ENCODE measurements at regions not wholly inside any gene's neighbourhood (a gene's known extent, or its start where the extent isn't known, plus 50 kb on each side); places are given as distances from the start of the nearest gene placed in this dataset.

DNA sequence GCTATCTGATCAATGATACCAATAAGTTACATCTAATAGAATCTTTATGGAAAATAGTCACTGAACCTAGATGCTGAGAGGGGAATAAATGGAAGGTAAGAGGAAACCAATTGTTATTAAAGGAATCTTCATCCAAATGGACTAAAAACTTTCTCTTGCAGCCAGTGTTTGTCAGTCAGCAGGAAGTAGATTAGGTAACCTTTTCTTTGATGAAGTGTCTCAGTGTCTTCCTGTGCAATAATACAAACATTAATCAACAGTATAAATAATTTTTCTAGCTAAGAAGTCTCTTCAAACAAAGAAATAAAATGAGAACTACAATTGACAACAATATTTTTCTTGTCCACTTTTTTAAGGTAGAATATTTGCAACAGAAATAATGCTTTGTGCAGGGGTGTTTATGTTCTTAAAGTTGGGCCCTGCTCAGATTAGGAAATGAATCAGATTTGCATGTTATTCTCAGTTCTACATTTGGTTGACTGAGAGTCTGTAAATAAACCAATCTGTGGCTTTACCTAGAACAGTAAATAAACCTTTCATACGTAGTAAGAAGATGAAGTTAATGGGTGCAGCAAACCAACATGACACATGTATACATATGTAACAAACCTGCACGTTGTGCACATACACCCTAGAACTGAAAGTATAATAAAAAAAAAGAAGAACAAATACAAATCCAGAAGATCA is 391.4 kb downstream of the MRPL39 start:
- Histone ChIP-seq H3K27me3 (ENCODE audit: insufficient read depth) (no peaks in the 10 kb centered on the region), H3K79me2 (replicated peaks; ENCODE audit: insufficient read depth) (no peaks in the 10 kb centered on the region), H3K4me2 (no peak overlapping the region), H4K20me1 (replicated peaks; ENCODE audit: insufficient read depth) (no peaks in the 10 kb centered on the region), H3K27ac (ENCODE audit: low read depth) (no peak overlapping the region), H3K36me3 (ENCODE audit: insufficient read depth) (no peaks in the 10 kb centered on the region), H3K9me2 (ENCODE audit: insufficient read depth) (0 out of 2 replicates have a peak, but pooled peaks cover 6% of the 10 kb centered on the region), H3K4me1 (ENCODE audit: insufficient read depth) (no peaks in the 10 kb centered on the region), H3F3A (replicated peaks; ENCODE audit: low read depth) (no peaks in the 10 kb centered on the region), H3K4me3 (no peak overlapping the region), H2AFZ (no peak overlapping the region)
- no peak for ATAC-seq
- Mint-ChIP-seq H3K4me3 (no peak overlapping the region), H3K27me3 (ENCODE audit: insufficient read depth, low read depth, poor library complexity) (no peaks in the 10 kb centered on the region), H3K4me1 (no peaks in the 10 kb centered on the region), H3K27ac (no peak overlapping the region), H3K36me3 (ENCODE audit: low read depth) (peaks cover 10% of the 10 kb centered on the region; the same call in 1 of the 3 replicates), H3K9me3 (peaks cover 51% of the 10 kb centered on the region)
- no peak for DNase-seq (ENCODE audit: low spot score)
- TF ChIP-seq STAT1 (IDR thresholded peaks at IDR 0.05; ENCODE audit: unreplicated experiment): no peak
- no peak for TF ChIP-seq EZH2 (IDR thresholded peaks at IDR 0.05; ENCODE audit: low read depth, unreplicated experiment)
- TF ChIP-seq, protein P1, sequence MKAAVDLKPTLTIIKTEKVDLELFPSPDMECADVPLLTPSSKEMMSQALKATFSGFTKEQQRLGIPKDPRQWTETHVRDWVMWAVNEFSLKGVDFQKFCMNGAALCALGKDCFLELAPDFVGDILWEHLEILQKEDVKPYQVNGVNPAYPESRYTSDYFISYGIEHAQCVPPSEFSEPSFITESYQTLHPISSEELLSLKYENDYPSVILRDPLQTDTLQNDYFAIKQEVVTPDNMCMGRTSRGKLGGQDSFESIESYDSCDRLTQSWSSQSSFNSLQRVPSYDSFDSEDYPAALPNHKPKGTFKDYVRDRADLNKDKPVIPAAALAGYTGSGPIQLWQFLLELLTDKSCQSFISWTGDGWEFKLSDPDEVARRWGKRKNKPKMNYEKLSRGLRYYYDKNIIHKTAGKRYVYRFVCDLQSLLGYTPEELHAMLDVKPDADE (IDR thresholded peaks at IDR 0.05): no peak
- TF ChIP-seq JUNB (IDR thresholded peaks at IDR 0.05; ENCODE audit: unreplicated experiment): no peak
- no peak for TF ChIP-seq ZNF114 (CRISPR knock-in tag; IDR thresholded peaks at IDR 0.05)
- TF ChIP-seq, protein P2, sequence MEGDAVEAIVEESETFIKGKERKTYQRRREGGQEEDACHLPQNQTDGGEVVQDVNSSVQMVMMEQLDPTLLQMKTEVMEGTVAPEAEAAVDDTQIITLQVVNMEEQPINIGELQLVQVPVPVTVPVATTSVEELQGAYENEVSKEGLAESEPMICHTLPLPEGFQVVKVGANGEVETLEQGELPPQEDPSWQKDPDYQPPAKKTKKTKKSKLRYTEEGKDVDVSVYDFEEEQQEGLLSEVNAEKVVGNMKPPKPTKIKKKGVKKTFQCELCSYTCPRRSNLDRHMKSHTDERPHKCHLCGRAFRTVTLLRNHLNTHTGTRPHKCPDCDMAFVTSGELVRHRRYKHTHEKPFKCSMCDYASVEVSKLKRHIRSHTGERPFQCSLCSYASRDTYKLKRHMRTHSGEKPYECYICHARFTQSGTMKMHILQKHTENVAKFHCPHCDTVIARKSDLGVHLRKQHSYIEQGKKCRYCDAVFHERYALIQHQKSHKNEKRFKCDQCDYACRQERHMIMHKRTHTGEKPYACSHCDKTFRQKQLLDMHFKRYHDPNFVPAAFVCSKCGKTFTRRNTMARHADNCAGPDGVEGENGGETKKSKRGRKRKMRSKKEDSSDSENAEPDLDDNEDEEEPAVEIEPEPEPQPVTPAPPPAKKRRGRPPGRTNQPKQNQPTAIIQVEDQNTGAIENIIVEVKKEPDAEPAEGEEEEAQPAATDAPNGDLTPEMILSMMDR (conservative IDR thresholded peaks at IDR 0.05; ENCODE audit: low read depth in 2 of 2): no peak
- TF ChIP-seq CREB1 (CRISPR knock-in tag; IDR thresholded peaks at IDR 0.05; ENCODE audit: low read depth): no peak
- no peak for TF ChIP-seq REST (IDR thresholded peaks at IDR 0.05; ENCODE audit: unreplicated experiment)
- TF ChIP-seq NANOG (IDR thresholded peaks at IDR 0.05; ENCODE audit: borderline replicate concordance): no peak
- no peak for TF ChIP-seq EZH2phosphoT487 (IDR thresholded peaks at IDR 0.05; ENCODE audit: unreplicated experiment)
- no peak for TF ChIP-seq ZNF331 (CRISPR knock-in tag; IDR thresholded peaks at IDR 0.05; ENCODE audit: low read depth)

All from GM23338 (cell line).